Right atrium auricular region (tissue), 2 donors: ENCODE measurements at regions not wholly inside any gene's neighbourhood (a gene's known extent, or its start where the extent isn't known, plus 50 kb on each side); places are given as distances from the start of the nearest gene placed in this dataset.

ENCODE experiments used
- DNase-seq: peaks from one replicate; pipeline ENCODE4 v3.0.0-alpha.2; 2019; ENCODE audit warnings: low spot score
- H3K27ac ChIP-seq, 2 donors: fragments of 200-600 bp; sonication (generic); 1 replicate in 1 of 2; 2 replicates in 1 of 2; pipeline ENCODE4 v1.5.1; 2016 to 2019
- H3K27me3 ChIP-seq, 2 donors: fragments of 200-600 bp; sonication (generic); one replicate each; pipeline versions ENCODE4 v1.5.1 to v1.6.0; 2017 to 2019
- H3K36me3 ChIP-seq: fragments of 200-600 bp; sonication (generic); one replicate; pipeline ENCODE4 v1.5.1; 2016
- H3K4me1 ChIP-seq, 2 donors: fragments of 200-600 bp; sonication (generic); one replicate each; pipeline versions ENCODE4 v1.5.1 to v1.6.0; 2017 to 2019
- H3K4me3 ChIP-seq, 2 donors: fragments of 200-600 bp; sonication (generic); 1 replicate in 1 of 2; 2 replicates in 1 of 2; pipeline ENCODE4 v1.5.1; 2017 to 2019; ENCODE audit warnings: mild to moderate bottlenecking in 1 of 2, moderate library complexity in 1 of 2
- H3K9me3 ChIP-seq, 2 donors: fragments of 200-600 bp; sonication (generic); one replicate each; pipeline ENCODE4 v1.5.1; 2019
- CTCF ChIP-seq, 2 donors: fragments of 200-600 bp; sonication (generic); IDR thresholded peaks; one replicate each; pipeline ENCODE4 v1.5.1; 2019; ENCODE audit warnings: antibody characterized with exemption in 2 of 2

- Histone ChIP-seq H3K9me3 (no peaks in the 10 kb centered on the region), H3K27me3 (no peaks in the 10 kb centered on the region), H3K4me1 (no peaks in the 10 kb centered on the region), H3K36me3 (no peaks in the 10 kb centered on the region), H3K27ac (no peak overlapping the region), H3K4me3 (no peak overlapping the region)
- DNase-seq = no peak
- no peak for TF ChIP-seq CTCF (IDR thresholded peaks at IDR 0.05)
These were observed 699.9 kb downstream of the DSC3 start for GRCh38 chr18:30342675-30343074.

- Histone ChIP-seq H3K4me1 (no peaks in the 10 kb centered on the region), H3K27me3 (no peaks in the 10 kb centered on the region), H3K27ac (no peak overlapping the region), H3K9me3 (no peaks in the 10 kb centered on the region), H3K4me3 (no peak overlapping the region), H3K36me3 (no peaks in the 10 kb centered on the region)
- DNase-seq = no peak
- no peak for TF ChIP-seq CTCF (IDR thresholded peaks at IDR 0.05)
These were observed 707.8 kb downstream of the DSC3 start for GRCh38 chr18:30334781-30335180.

GRCh38 chr18:30333310-30333709, 709.2 kb downstream of the DSC3 start:
- H3K9me3 ChIP-seq = no peaks in the 10 kb centered on the region
- no peaks in the 10 kb centered on the region for H3K36me3 ChIP-seq
- no peak for DNase-seq
- H3K27ac ChIP-seq = no peak overlapping the region
- no peaks in the 10 kb centered on the region for H3K4me1 ChIP-seq
- no peaks in the 10 kb centered on the region for H3K27me3 ChIP-seq
- no peak overlapping the region for H3K4me3 ChIP-seq
- no peak for TF ChIP-seq CTCF (IDR thresholded peaks at IDR 0.05)

GRCh38 chr18:30328839-30329238, 713.7 kb downstream of the DSC3 start:
- Histone ChIP-seq H3K27me3 (no peaks in the 10 kb centered on the region), H3K9me3 (no peaks in the 10 kb centered on the region), H3K36me3 (no peaks in the 10 kb centered on the region), H3K4me3 (no peak overlapping the region), H3K4me1 (no peaks in the 10 kb centered on the region), H3K27ac (no peak overlapping the region)
- no peak for DNase-seq
- no peak for TF ChIP-seq CTCF (IDR thresholded peaks at IDR 0.05)

- Histone ChIP-seq H3K27ac (no peak overlapping the region), H3K4me1 (no peaks in the 10 kb centered on the region), H3K36me3 (no peaks in the 10 kb centered on the region), H3K4me3 (no peak overlapping the region), H3K27me3 (no peaks in the 10 kb centered on the region), H3K9me3 (no peaks in the 10 kb centered on the region)
- DNase-seq = no peak
- no peak for TF ChIP-seq CTCF (IDR thresholded peaks at IDR 0.05)
These were observed 740.4 kb downstream of the DSC3 start for GRCh38 chr18:30302181-30302580.

- no peaks in the 10 kb centered on the region for H3K9me3 ChIP-seq
- TF ChIP-seq CTCF (IDR thresholded peaks at IDR 0.05) = no peak
- no peak overlapping the region for H3K27ac ChIP-seq
- H3K27me3 ChIP-seq = no peaks in the 10 kb centered on the region
- no peaks in the 10 kb centered on the region for H3K4me1 ChIP-seq
- no peaks in the 10 kb centered on the region for H3K36me3 ChIP-seq
- no peak for DNase-seq
- no peak overlapping the region for H3K4me3 ChIP-seq
These were observed 743.8 kb downstream of the DSC3 start for GRCh38 chr18:30298769-30299168.
